ENCODE measurements at regions not wholly inside any gene's neighbourhood (a gene's known extent, or its start where the extent isn't known, plus 50 kb on each side); places are given as distances from the start of the nearest gene placed in this dataset.

DNA sequence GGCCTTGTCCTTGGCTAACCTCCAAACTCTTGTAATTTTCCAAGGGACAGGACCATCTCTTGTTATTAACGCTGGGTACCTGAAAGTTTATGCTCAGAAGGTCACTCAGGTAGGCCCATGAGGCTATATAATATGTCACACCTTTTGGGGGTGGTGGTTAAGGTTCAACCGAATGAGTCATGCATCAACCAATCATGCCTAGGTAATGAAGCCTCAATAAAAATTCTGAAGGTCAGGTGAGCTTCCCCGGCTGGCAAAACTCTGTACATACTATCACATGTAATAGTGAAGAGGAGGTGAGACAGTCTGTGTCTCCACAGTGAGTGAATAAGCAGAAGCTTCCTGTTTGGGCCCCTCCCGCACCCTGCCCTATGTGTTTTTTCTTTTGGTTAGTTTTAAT, 424.9 kb downstream of the PCDH17 start:
- Histone ChIP-seq H3K4me3 (no peak overlapping the region), H3K27me3 (no peaks in the 10 kb centered on the region), H3K27ac (no peak overlapping the region), H3K4me1 (ENCODE audit: low read depth) (no peaks in the 10 kb centered on the region), H3K36me3 (no peaks in the 10 kb centered on the region), H3K9me3 (ENCODE audit: low read depth) (no peaks in the 10 kb centered on the region)
- no peak for DNase-seq (ENCODE audit: low read depth in 1 of 2, low spot score in 1 of 2)
- TF ChIP-seq, protein P1, sequence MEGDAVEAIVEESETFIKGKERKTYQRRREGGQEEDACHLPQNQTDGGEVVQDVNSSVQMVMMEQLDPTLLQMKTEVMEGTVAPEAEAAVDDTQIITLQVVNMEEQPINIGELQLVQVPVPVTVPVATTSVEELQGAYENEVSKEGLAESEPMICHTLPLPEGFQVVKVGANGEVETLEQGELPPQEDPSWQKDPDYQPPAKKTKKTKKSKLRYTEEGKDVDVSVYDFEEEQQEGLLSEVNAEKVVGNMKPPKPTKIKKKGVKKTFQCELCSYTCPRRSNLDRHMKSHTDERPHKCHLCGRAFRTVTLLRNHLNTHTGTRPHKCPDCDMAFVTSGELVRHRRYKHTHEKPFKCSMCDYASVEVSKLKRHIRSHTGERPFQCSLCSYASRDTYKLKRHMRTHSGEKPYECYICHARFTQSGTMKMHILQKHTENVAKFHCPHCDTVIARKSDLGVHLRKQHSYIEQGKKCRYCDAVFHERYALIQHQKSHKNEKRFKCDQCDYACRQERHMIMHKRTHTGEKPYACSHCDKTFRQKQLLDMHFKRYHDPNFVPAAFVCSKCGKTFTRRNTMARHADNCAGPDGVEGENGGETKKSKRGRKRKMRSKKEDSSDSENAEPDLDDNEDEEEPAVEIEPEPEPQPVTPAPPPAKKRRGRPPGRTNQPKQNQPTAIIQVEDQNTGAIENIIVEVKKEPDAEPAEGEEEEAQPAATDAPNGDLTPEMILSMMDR (IDR thresholded peaks at IDR 0.05; ENCODE audit: low read depth, low read length) = no peak

DNA sequence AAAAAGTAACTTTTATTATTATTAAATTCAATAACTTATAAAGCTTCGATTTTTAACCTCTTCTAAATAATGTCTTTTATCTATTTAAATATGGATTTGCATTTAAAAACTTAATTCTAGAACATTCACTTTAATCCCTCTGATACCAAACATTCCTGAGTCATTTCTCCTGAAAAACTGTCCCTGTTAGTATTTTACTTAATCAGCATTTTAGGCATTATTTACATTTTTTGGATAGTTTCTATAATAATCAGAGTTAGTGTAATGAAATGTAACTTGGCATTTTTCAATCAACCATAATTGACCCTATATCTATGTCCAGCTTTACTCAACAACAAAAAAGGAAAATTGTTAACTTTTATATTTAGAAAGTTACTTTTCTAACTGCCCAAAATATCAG, 428.1 kb downstream of the PCDH17 start:
- no peaks in the 10 kb centered on the region for H3K36me3 ChIP-seq
- H3K27me3 ChIP-seq = no peaks in the 10 kb centered on the region
- H3K9me3 ChIP-seq (ENCODE audit: low read depth) = no peaks in the 10 kb centered on the region
- no peak for DNase-seq (ENCODE audit: low read depth in 1 of 2, low spot score in 1 of 2)
- no peak overlapping the region for H3K27ac ChIP-seq
- H3K4me1 ChIP-seq (ENCODE audit: low read depth) = no peaks in the 10 kb centered on the region
- H3K4me3 ChIP-seq = no peak overlapping the region
- TF ChIP-seq, protein P1 (IDR thresholded peaks at IDR 0.05; ENCODE audit: low read depth, low read length) = no peak

- Histone ChIP-seq H3K36me3 (no peaks in the 10 kb centered on the region), H3K27ac (no peak overlapping the region), H3K4me3 (no peak overlapping the region), H3K4me1 (ENCODE audit: low read depth) (no peaks in the 10 kb centered on the region), H3K27me3 (no peaks in the 10 kb centered on the region), H3K9me3 (ENCODE audit: low read depth) (no peaks in the 10 kb centered on the region)
- TF ChIP-seq, protein P1 (IDR thresholded peaks at IDR 0.05; ENCODE audit: low read depth, low read length) = no peak
- DNase-seq (ENCODE audit: low read depth in 1 of 2, low spot score in 1 of 2) = peak in 1 of 2 donors; percentile 19
These were observed 449.3 kb downstream of the PCDH17 start for GRCh38 chr13:58080806-58081205.

DNA sequence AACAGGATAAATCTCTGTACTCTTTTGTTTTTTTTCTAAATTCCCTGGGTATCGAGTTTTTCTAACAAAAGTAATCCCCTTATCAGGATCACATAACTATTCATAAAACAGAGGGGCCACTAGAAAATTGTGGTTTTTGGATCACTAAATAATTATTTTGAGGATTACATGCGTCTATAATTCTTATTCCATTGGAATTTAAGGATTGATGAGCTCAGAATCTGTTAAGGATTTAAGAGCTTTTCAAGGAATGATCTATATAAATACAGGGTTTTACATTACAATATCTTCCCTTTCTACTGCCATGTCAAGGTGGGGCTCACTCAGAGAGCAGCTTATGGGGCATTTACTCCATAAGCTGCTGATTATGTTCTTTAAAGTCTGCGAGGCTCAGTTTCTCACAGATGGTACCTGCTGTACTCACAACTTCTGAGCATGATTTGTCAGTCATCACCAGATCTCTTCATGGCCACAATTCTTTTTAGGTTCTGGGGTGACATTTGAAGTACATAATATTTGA, 449.8 kb downstream of the PCDH17 start:
- Histone ChIP-seq H3K4me3 (no peak overlapping the region), H3K36me3 (no peaks in the 10 kb centered on the region), H3K9me3 (ENCODE audit: low read depth) (no peaks in the 10 kb centered on the region), H3K27ac (no peak overlapping the region), H3K27me3 (no peaks in the 10 kb centered on the region), H3K4me1 (ENCODE audit: low read depth) (no peaks in the 10 kb centered on the region)
- DNase-seq (ENCODE audit: low read depth in 1 of 2, low spot score in 1 of 2) = no peak
- TF ChIP-seq, protein P1 (IDR thresholded peaks at IDR 0.05; ENCODE audit: low read depth, low read length) = no peak

- H3K27ac ChIP-seq = no peak overlapping the region
- H3K27me3 ChIP-seq = no peaks in the 10 kb centered on the region
These were observed 451.5 kb downstream of the PCDH17 start for GRCh38 chr13:58083064-58083463.

More at GRCh38 chr13:58083064-58083463, 451.5 kb downstream of the PCDH17 start:
- H3K4me3 ChIP-seq = no peak overlapping the region
- TF ChIP-seq, protein P1 (IDR thresholded peaks at IDR 0.05; ENCODE audit: low read depth, low read length) = no peak
- H3K36me3 ChIP-seq = no peaks in the 10 kb centered on the region
- no peak for DNase-seq (ENCODE audit: low read depth in 1 of 2, low spot score in 1 of 2)
- no peaks in the 10 kb centered on the region for H3K4me1 ChIP-seq (ENCODE audit: low read depth)
- no peaks in the 10 kb centered on the region for H3K9me3 ChIP-seq (ENCODE audit: low read depth)
